ENCODE measurements at regions not wholly inside any gene's neighbourhood (a gene's known extent, or its start where the extent isn't known, plus 50 kb on each side); places are given as distances from the start of the nearest gene placed in this dataset.

DNA sequence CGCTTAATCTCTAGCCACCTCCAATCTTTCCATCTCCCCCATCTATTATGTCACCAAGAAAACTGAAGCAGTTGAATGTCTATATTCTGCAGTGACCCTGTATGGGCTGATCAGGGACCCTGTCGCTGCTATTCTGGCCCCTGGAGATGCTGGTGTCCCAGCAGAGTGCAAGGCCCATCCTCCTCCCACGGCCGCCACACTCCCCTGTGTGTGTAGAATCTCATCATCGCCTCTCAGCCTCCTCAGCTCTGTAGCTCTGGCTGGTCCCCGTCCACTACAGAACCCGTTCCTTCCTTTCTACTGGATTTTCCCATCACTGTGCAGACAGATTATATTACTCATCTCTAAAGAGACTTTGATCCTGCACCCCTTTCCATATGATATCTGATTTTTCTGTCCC lies 235.8 kb upstream of the PFKP start:
- Mint-ChIP-seq H3K4me1 (no peaks in the 10 kb centered on the region), H3K4me3 (no peak overlapping the region), H3K27me3 (peaks cover 0 to 29% (median 23%) of the 10 kb centered on the region in 5 donors), H3K9me3 (peaks cover 0 to 4% (median 0%) of the 10 kb centered on the region in 11 donors), H3K36me3 (no peaks in the 10 kb centered on the region), H3K27ac (no peak overlapping the region)
- H3K27ac ChIP-seq (ENCODE audit: low read depth, low read length): no peak overlapping the region
- H3K4me3 ChIP-seq (ENCODE audit: low read length): no peak overlapping the region
- no peaks in the 10 kb centered on the region for H3K4me1 ChIP-seq (ENCODE audit: control insufficient read depth in 2 of 2, insufficient read depth in 2 of 2, low read length in 2 of 2)
- no peaks in the 10 kb centered on the region for H3K36me3 ChIP-seq (ENCODE audit: control insufficient read depth in 2 of 3, insufficient read depth in 3 of 3, low read length in 3 of 3)
- no peaks in the 10 kb centered on the region for H3K27me3 ChIP-seq (ENCODE audit: control insufficient read depth in 2 of 2, insufficient read depth in 2 of 2, low read length in 2 of 2)
- DNase-seq: no peak
- ATAC-seq: no peak
- CTCF ChIA-PET: no interaction called here
- H3K9me3 ChIP-seq (ENCODE audit: control insufficient read depth in 2 of 3, low read length in 3 of 3): no peaks in the 10 kb centered on the region
- POLR2A ChIA-PET: no interaction called here
- intact Hi-C loops (cut with micrococcal nuclease): no loop called here

GRCh38 chr10:2828741-2829140 lies 238.6 kb upstream of the PFKP start:
- H3K27ac ChIP-seq (ENCODE audit: low read depth, low read length): no peak overlapping the region
- CTCF ChIA-PET: no interaction called here
- no peaks in the 10 kb centered on the region for H3K4me1 Mint-ChIP-seq
- peaks cover 0 to 27% (median 17%) of the 10 kb centered on the region in 5 donors for H3K27me3 Mint-ChIP-seq
- no peak overlapping the region for H3K4me3 ChIP-seq (ENCODE audit: low read length)
- H3K36me3 Mint-ChIP-seq: no peaks in the 10 kb centered on the region
- peaks cover 0 to 4% (median 0%) of the 10 kb centered on the region in 11 donors for H3K9me3 Mint-ChIP-seq
- no peaks in the 10 kb centered on the region for H3K36me3 ChIP-seq (ENCODE audit: control insufficient read depth in 2 of 3, insufficient read depth in 3 of 3, low read length in 3 of 3)
- intact Hi-C loops (cut with micrococcal nuclease): no loop called here
- ATAC-seq (no peak), DNase-seq (no peak)
- H3K4me1 ChIP-seq (ENCODE audit: control insufficient read depth in 2 of 2, insufficient read depth in 2 of 2, low read length in 2 of 2): no peaks in the 10 kb centered on the region
- H3K9me3 ChIP-seq (ENCODE audit: control insufficient read depth in 2 of 3, low read length in 3 of 3): no peaks in the 10 kb centered on the region
- H3K27me3 ChIP-seq (ENCODE audit: control insufficient read depth in 2 of 2, insufficient read depth in 2 of 2, low read length in 2 of 2): no peaks in the 10 kb centered on the region
- POLR2A ChIA-PET: no interaction called here
- no peak overlapping the region for H3K4me3 Mint-ChIP-seq
- no peak overlapping the region for H3K27ac Mint-ChIP-seq

DNA sequence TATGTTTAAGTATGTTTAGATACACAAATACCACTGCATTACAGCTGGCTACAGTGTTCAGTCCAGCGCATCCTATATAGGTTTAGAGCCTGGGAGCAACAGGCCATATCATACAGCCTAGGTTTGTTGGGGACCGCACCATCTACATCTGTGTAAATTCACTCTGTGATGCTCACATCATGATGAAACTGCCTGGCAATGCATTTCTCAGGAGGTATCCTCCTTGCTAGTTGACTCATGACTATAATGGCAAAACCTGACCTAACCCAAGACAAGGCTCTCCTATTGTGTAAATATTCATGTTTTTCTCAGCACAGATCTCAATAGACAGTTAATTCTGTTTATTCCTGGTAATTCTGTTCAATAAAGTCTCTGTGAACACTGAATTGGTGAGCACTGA lies 240.7 kb upstream of the PFKP start:
- Mint-ChIP-seq H3K27ac (no peak overlapping the region), H3K4me1 (no peaks in the 10 kb centered on the region), H3K4me3 (no peak overlapping the region), H3K9me3 (peaks cover 0 to 4% (median 0%) of the 10 kb centered on the region in 11 donors), H3K27me3 (peaks cover 0 to 24% (median 11%) of the 10 kb centered on the region in 5 donors), H3K36me3 (no peaks in the 10 kb centered on the region)
- DNase-seq: no peak
- ChIA-PET CTCF (no interaction called here), POLR2A (no interaction called here)
- Histone ChIP-seq H3K27ac (ENCODE audit: low read depth, low read length) (no peak overlapping the region), H3K36me3 (ENCODE audit: control insufficient read depth in 2 of 3, insufficient read depth in 3 of 3, low read length in 3 of 3) (no peaks in the 10 kb centered on the region), H3K27me3 (ENCODE audit: control insufficient read depth in 2 of 2, insufficient read depth in 2 of 2, low read length in 2 of 2) (no peaks in the 10 kb centered on the region), H3K4me1 (ENCODE audit: control insufficient read depth in 2 of 2, insufficient read depth in 2 of 2, low read length in 2 of 2) (no peaks in the 10 kb centered on the region), H3K9me3 (ENCODE audit: control insufficient read depth in 2 of 3, low read length in 3 of 3) (no peaks in the 10 kb centered on the region), H3K4me3 (ENCODE audit: low read length) (no peak overlapping the region)
- ATAC-seq: no peak
- intact Hi-C loops (cut with micrococcal nuclease): no loop called here

GRCh38 chr10:2825841-2826240 lies 241.5 kb upstream of the PFKP start:
- Mint-ChIP-seq H3K9me3 (peaks cover 0 to 4% (median 0%) of the 10 kb centered on the region in 11 donors), H3K4me3 (no peak overlapping the region), H3K27ac (no peak overlapping the region), H3K36me3 (no peaks in the 10 kb centered on the region), H3K4me1 (no peaks in the 10 kb centered on the region), H3K27me3 (peaks cover 0 to 24% (median 11%) of the 10 kb centered on the region in 5 donors)
- Histone ChIP-seq H3K9me3 (ENCODE audit: control insufficient read depth in 2 of 3, low read length in 3 of 3) (no peaks in the 10 kb centered on the region), H3K4me3 (ENCODE audit: low read length) (no peak overlapping the region), H3K27ac (ENCODE audit: low read depth, low read length) (no peak overlapping the region), H3K27me3 (ENCODE audit: control insufficient read depth in 2 of 2, insufficient read depth in 2 of 2, low read length in 2 of 2) (no peaks in the 10 kb centered on the region), H3K36me3 (ENCODE audit: control insufficient read depth in 2 of 3, insufficient read depth in 3 of 3, low read length in 3 of 3) (no peaks in the 10 kb centered on the region), H3K4me1 (ENCODE audit: control insufficient read depth in 2 of 2, insufficient read depth in 2 of 2, low read length in 2 of 2) (no peaks in the 10 kb centered on the region)
- intact Hi-C loops (cut with micrococcal nuclease): no loop called here
- ChIA-PET CTCF (no interaction called here), POLR2A (no interaction called here)
- no peak for DNase-seq
- ATAC-seq: no peak

GRCh38 chr10:2817940-2818636 lies 249.3 kb upstream of the PFKP start:
- intact Hi-C loops (cut with micrococcal nuclease): no loop called here
- DNase-seq (no peak), ATAC-seq (no peak)
- peaks cover 0 to 20% (median 13%) of the 10 kb centered on the region in 5 donors for H3K27me3 Mint-ChIP-seq
- CTCF ChIA-PET: no interaction called here
- no peak overlapping the region for H3K27ac Mint-ChIP-seq
- Histone ChIP-seq H3K4me3 (ENCODE audit: low read length) (no peak overlapping the region), H3K27me3 (ENCODE audit: control insufficient read depth in 2 of 2, insufficient read depth in 2 of 2, low read length in 2 of 2) (no peaks in the 10 kb centered on the region), H3K9me3 (ENCODE audit: control insufficient read depth in 2 of 3, low read length in 3 of 3) (no peaks in the 10 kb centered on the region), H3K36me3 (ENCODE audit: control insufficient read depth in 2 of 3, insufficient read depth in 3 of 3, low read length in 3 of 3) (no peaks in the 10 kb centered on the region), H3K4me1 (ENCODE audit: control insufficient read depth in 2 of 2, insufficient read depth in 2 of 2, low read length in 2 of 2) (no peaks in the 10 kb centered on the region), H3K27ac (ENCODE audit: low read depth, low read length) (no peak overlapping the region)
- H3K9me3 Mint-ChIP-seq: peaks cover 0 to 1% (median 0%) of the 10 kb centered on the region in 11 donors
- no peak overlapping the region for H3K4me3 Mint-ChIP-seq
- POLR2A ChIA-PET: no interaction called here
- no peaks in the 10 kb centered on the region for H3K36me3 Mint-ChIP-seq
- H3K4me1 Mint-ChIP-seq: no peaks in the 10 kb centered on the region

DNA sequence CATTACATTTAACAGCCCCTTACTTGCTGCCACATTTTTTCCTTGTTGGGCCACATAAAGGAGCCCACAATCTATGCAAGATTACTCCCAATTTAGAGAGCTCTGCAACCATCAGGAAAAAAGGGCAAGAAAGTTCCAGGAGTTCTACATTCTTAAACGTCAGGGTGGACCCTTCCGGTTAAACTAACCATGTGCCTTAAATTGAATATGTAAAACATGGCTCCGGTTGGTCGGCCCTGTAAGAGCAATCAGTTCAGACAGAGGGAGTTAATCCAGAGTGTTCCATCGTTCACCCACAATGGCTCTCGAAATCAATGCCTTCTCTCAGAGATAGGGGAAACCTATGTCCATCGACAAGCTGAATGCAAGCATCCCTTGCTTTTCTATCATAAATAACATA lies 253.7 kb upstream of the PFKP start:
- H3K4me1 ChIP-seq (ENCODE audit: control insufficient read depth in 2 of 2, insufficient read depth in 2 of 2, low read length in 2 of 2): no peaks in the 10 kb centered on the region
- H3K36me3 ChIP-seq (ENCODE audit: control insufficient read depth in 2 of 3, insufficient read depth in 3 of 3, low read length in 3 of 3): no peaks in the 10 kb centered on the region
- Mint-ChIP-seq H3K4me1 (no peaks in the 10 kb centered on the region), H3K27ac (no peak overlapping the region), H3K4me3 (no peak overlapping the region), H3K36me3 (peaks cover 0 to 4% (median 0%) of the 10 kb centered on the region in 5 donors), H3K27me3 (peaks cover 0 to 16% (median 6%) of the 10 kb centered on the region in 5 donors), H3K9me3 (peaks cover 0 to 6% (median 1%) of the 10 kb centered on the region in 11 donors)
- no peaks in the 10 kb centered on the region for H3K9me3 ChIP-seq (ENCODE audit: control insufficient read depth in 2 of 3, low read length in 3 of 3)
- ChIA-PET CTCF (no interaction called here), POLR2A (no interaction called here)
- no peak overlapping the region for H3K27ac ChIP-seq (ENCODE audit: low read depth, low read length)
- H3K4me3 ChIP-seq (ENCODE audit: low read length): no peak overlapping the region
- no peaks in the 10 kb centered on the region for H3K27me3 ChIP-seq (ENCODE audit: control insufficient read depth in 2 of 2, insufficient read depth in 2 of 2, low read length in 2 of 2)
- ATAC-seq: no peak
- DNase-seq: no peak
- intact Hi-C loops (cut with micrococcal nuclease): no loop called here

GRCh38 chr10:2813286-2813685 lies 254.1 kb upstream of the PFKP start:
- Histone ChIP-seq H3K9me3 (ENCODE audit: control insufficient read depth in 2 of 3, low read length in 3 of 3) (no peaks in the 10 kb centered on the region), H3K36me3 (ENCODE audit: control insufficient read depth in 2 of 3, insufficient read depth in 3 of 3, low read length in 3 of 3) (no peaks in the 10 kb centered on the region), H3K4me1 (ENCODE audit: control insufficient read depth in 2 of 2, insufficient read depth in 2 of 2, low read length in 2 of 2) (no peaks in the 10 kb centered on the region), H3K27ac (ENCODE audit: low read depth, low read length) (no peak overlapping the region), H3K27me3 (ENCODE audit: control insufficient read depth in 2 of 2, insufficient read depth in 2 of 2, low read length in 2 of 2) (no peaks in the 10 kb centered on the region), H3K4me3 (ENCODE audit: low read length) (no peak overlapping the region)
- Mint-ChIP-seq H3K27ac (no peak overlapping the region), H3K9me3 (peaks cover 0 to 7% (median 1%) of the 10 kb centered on the region in 11 donors), H3K36me3 (peaks cover 0 to 4% (median 0%) of the 10 kb centered on the region in 5 donors), H3K4me3 (no peak overlapping the region), H3K4me1 (no peaks in the 10 kb centered on the region), H3K27me3 (peaks cover 0 to 16% (median 6%) of the 10 kb centered on the region in 5 donors)
- DNase-seq (no peak), ATAC-seq (no peak)
- intact Hi-C loops (cut with micrococcal nuclease): no loop called here
- ChIA-PET CTCF (no interaction called here), POLR2A (no interaction called here)

Measured in naive thymus-derived CD4-positive, alpha-beta T cell (primary cell).